ENCODE measurements at regions not wholly inside any gene's neighbourhood (a gene's known extent, or its start where the extent isn't known, plus 50 kb on each side); places are given as distances from the start of the nearest gene placed in this dataset.

- CTCF ChIA-PET: no interaction called here
- TF ChIP-seq SMAD5 (IDR thresholded peaks at IDR 0.05; ENCODE audit: low read depth) (no peak), LARP7 (IDR thresholded peaks at IDR 0.05) (no peak), BCL3 (IDR thresholded peaks at IDR 0.05; ENCODE audit: borderline replicate concordance, insufficient read depth, low read depth, low read length, poor library complexity, severe bottlenecking) (no peak), SMAD1 (IDR thresholded peaks at IDR 0.05; ENCODE audit: low read depth, partially characterized antibody) (no peak), MLLT1 (IDR thresholded peaks at IDR 0.05) (no peak), RELA (IDR thresholded peaks at IDR 0.05; ENCODE audit: borderline replicate concordance, partially characterized antibody) (no peak), ZNF207 (IDR thresholded peaks at IDR 0.05; ENCODE audit: borderline replicate concordance) (no peak)
- TF ChIP-seq, protein P1, sequence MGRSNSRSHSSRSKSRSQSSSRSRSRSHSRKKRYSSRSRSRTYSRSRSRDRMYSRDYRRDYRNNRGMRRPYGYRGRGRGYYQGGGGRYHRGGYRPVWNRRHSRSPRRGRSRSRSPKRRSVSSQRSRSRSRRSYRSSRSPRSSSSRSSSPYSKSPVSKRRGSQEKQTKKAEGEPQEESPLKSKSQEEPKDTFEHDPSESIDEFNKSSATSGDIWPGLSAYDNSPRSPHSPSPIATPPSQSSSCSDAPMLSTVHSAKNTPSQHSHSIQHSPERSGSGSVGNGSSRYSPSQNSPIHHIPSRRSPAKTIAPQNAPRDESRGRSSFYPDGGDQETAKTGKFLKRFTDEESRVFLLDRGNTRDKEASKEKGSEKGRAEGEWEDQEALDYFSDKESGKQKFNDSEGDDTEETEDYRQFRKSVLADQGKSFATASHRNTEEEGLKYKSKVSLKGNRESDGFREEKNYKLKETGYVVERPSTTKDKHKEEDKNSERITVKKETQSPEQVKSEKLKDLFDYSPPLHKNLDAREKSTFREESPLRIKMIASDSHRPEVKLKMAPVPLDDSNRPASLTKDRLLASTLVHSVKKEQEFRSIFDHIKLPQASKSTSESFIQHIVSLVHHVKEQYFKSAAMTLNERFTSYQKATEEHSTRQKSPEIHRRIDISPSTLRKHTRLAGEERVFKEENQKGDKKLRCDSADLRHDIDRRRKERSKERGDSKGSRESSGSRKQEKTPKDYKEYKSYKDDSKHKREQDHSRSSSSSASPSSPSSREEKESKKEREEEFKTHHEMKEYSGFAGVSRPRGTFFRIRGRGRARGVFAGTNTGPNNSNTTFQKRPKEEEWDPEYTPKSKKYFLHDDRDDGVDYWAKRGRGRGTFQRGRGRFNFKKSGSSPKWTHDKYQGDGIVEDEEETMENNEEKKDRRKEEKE (IDR thresholded peaks at IDR 0.05): no peak
- TF ChIP-seq, protein P2, sequence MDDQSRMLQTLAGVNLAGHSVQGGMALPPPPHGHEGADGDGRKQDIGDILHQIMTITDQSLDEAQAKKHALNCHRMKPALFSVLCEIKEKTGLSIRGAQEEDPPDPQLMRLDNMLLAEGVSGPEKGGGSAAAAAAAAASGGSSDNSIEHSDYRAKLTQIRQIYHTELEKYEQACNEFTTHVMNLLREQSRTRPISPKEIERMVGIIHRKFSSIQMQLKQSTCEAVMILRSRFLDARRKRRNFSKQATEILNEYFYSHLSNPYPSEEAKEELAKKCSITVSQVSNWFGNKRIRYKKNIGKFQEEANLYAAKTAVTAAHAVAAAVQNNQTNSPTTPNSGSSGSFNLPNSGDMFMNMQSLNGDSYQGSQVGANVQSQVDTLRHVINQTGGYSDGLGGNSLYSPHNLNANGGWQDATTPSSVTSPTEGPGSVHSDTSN (IDR thresholded peaks at IDR 0.05; ENCODE audit: insufficient replicate concordance, low read depth, low read length): no peak
- TF ChIP-seq, protein P3, sequence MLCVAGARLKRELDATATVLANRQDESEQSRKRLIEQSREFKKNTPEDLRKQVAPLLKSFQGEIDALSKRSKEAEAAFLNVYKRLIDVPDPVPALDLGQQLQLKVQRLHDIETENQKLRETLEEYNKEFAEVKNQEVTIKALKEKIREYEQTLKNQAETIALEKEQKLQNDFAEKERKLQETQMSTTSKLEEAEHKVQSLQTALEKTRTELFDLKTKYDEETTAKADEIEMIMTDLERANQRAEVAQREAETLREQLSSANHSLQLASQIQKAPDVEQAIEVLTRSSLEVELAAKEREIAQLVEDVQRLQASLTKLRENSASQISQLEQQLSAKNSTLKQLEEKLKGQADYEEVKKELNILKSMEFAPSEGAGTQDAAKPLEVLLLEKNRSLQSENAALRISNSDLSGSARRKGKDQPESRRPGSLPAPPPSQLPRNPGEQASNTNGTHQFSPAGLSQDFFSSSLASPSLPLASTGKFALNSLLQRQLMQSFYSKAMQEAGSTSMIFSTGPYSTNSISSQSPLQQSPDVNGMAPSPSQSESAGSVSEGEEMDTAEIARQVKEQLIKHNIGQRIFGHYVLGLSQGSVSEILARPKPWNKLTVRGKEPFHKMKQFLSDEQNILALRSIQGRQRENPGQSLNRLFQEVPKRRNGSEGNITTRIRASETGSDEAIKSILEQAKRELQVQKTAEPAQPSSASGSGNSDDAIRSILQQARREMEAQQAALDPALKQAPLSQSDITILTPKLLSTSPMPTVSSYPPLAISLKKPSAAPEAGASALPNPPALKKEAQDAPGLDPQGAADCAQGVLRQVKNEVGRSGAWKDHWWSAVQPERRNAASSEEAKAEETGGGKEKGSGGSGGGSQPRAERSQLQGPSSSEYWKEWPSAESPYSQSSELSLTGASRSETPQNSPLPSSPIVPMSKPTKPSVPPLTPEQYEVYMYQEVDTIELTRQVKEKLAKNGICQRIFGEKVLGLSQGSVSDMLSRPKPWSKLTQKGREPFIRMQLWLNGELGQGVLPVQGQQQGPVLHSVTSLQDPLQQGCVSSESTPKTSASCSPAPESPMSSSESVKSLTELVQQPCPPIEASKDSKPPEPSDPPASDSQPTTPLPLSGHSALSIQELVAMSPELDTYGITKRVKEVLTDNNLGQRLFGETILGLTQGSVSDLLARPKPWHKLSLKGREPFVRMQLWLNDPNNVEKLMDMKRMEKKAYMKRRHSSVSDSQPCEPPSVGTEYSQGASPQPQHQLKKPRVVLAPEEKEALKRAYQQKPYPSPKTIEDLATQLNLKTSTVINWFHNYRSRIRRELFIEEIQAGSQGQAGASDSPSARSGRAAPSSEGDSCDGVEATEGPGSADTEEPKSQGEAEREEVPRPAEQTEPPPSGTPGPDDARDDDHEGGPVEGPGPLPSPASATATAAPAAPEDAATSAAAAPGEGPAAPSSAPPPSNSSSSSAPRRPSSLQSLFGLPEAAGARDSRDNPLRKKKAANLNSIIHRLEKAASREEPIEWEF (IDR thresholded peaks at IDR 0.05; ENCODE audit: insufficient replicate concordance, low read depth, low read length): no peak
Measured at GRCh38 chrX:37956223-37956622, 50.1 kb upstream of the SYTL5 start.

More at GRCh38 chrX:37956223-37956622, 50.1 kb upstream of the SYTL5 start:
- Histone ChIP-seq H3K4me1 (ENCODE audit: control insufficient read depth, insufficient read depth, low read length) (no peaks in the 10 kb centered on the region), H3K27ac (ENCODE audit: control insufficient read depth, insufficient read depth) (no peak overlapping the region), H3K27me3 (replicated peaks in 1 of 2; ENCODE audit: control insufficient read depth in 2 of 2, insufficient read depth in 2 of 2, low read length in 1 of 2) (no peaks in the 10 kb centered on the region), H3K4me3 (no peak overlapping the region), H2AFZ (ENCODE audit: control insufficient read depth, low read depth, low read length) (no peak overlapping the region), H3K9me3 (replicated peaks; ENCODE audit: control insufficient read depth, insufficient read depth, low read length) (no peaks in the 10 kb centered on the region), H4K20me1 (ENCODE audit: control insufficient read depth, insufficient read depth) (no peaks in the 10 kb centered on the region), H3K79me2 (ENCODE audit: control insufficient read depth, insufficient read depth, low read length) (no peaks in the 10 kb centered on the region), H3K4me2 (ENCODE audit: control insufficient read depth, insufficient read depth) (no peak overlapping the region), H3K36me3 (ENCODE audit: control insufficient read depth in 2 of 2, insufficient read depth in 2 of 2, low read length in 1 of 2) (no peaks in the 10 kb centered on the region), H3K9ac (ENCODE audit: control insufficient read depth, insufficient read depth, low read length) (no peak overlapping the region)
- DNase-seq (ENCODE audit: low read depth, low spot score): no peak
- SMC1A ChIA-PET (ENCODE audit: uncharacterized antibody, unreplicated experiment): interaction anchor here (1.0 kb wide), 1 partner anchor 210 kb away, joined by 4 read pairs; no protein-coding TSS in a partner anchor
- no peak for ATAC-seq
- RAD21 ChIA-PET (ENCODE audit: unreplicated experiment): no interaction called here
- POLR2A ChIA-PET: no interaction called here
- intact Hi-C loops (cut with micrococcal nuclease; ENCODE audit: unreplicated experiment): no loop called here
- FAIRE-seq: no peak
- BruUV-seq (replicated peaks): no TSS peak
- WGBS (ENCODE audit: insufficient coverage, insufficient replicate concordance, low lambda C conversion rate, missing lambda C conversion rate): 0% methylated on average over 3 of the region's 3 CpGs
- in situ Hi-C loops (cut with MboI): no loop called here

Measured in GM12878 (cell line).